ENCODE measurements at regions not wholly inside any gene's neighbourhood (a gene's known extent, or its start where the extent isn't known, plus 50 kb on each side); places are given as distances from the start of the nearest gene placed in this dataset.

DNA sequence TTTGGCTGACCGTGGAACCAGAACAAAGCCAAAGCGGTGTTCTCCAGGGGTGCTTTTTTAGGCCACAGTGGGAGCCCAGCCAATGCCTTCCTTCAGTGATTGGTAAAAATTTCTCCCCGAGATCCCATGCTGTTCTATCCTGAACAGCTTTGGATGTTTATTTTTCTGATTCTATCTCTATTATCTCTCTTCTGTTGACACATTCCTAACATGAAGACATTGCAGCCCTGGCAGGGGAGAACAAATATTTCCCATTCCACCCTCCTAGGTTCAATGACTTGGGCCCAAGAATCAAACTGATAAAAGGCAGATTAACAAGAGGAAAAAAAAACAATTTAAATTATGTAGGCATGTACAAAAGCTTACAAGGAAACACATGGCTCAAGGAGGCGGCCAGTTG, 162.7 kb downstream of the PFKFB3 start:
- no peak for TF ChIP-seq CTCF (IDR thresholded peaks at IDR 0.05; ENCODE audit: low read depth, low read length)
- no peak for DNase-seq (ENCODE audit: low read depth in 2 of 2)
- H3K4me3 ChIP-seq (replicated peaks in 1 of 2; ENCODE audit: low read depth in 2 of 2, low read length in 2 of 2), result no peak overlapping the region
